Mammary epithelial cell (primary cell): ENCODE measurements at regions not wholly inside any gene's neighbourhood (a gene's known extent, or its start where the extent isn't known, plus 50 kb on each side); places are given as distances from the start of the nearest gene placed in this dataset.
A peak's percentile ranks its signal among the peaks of the same experiment; 100 is the strongest.

Source experiments
- CTCF ChIP-seq, 2 donors: IDR thresholded peaks in 1 of 2; conservative IDR thresholded peaks in 1 of 2; 2 replicates each; pipeline ENCODE4 v1.5.1; 2011 to 2012; ENCODE audit warnings: inconsistent platforms in 2 of 2, low read length in 2 of 2, mild to moderate bottlenecking in 2 of 2, control low read depth in 1 of 2, low read depth in 1 of 2; ENCODE audit not compliant: insufficient read depth in 1 of 2; ENCODE audit errors: extremely low read depth in 1 of 2
- EZH2 ChIP-seq: IDR thresholded peaks from 2 replicates; pipeline ENCODE4 v1.6.1; 2012; ENCODE audit warnings: low read length, inconsistent platforms, borderline replicate concordance

- TF ChIP-seq EZH2 (no peak), CTCF (conservative IDR thresholded peaks at IDR 0.05 in 1 of 2, IDR thresholded peaks at IDR 0.05 in 1 of 2; ENCODE audit: extremely low read depth in 1 of 2, insufficient read depth in 1 of 2, low read depth in 1 of 2, low read length in 2 of 2) (peak; percentile 54 to 60)
Measured at GRCh38 chr2:211085056-211085680, 528.8 kb downstream of the CPS1 start.
